ENCODE measurements at regions not wholly inside any gene's neighbourhood (a gene's known extent, or its start where the extent isn't known, plus 50 kb on each side); places are given as distances from the start of the nearest gene placed in this dataset.

DNA sequence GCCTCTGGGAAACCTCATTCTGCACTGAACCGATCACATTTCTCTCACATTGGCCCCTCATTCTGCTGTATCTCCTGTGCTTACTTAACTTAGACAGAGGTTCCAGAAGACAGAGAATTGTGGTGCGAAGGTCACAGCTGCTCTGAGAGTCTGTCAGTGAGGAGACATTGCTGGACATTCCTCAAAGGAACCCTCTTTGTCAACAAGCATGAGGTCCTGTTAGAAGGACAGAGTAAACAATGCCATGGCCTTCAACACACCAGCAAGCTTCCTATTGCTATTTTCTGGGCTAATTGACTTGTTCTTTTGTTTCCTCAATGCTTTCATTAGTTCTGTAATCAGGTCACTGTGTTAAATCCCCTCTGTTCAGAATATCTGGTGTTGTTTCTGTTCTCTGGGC, 109.3 kb upstream of the FZD8 start (continued):
- TF ChIP-seq, protein P1, sequence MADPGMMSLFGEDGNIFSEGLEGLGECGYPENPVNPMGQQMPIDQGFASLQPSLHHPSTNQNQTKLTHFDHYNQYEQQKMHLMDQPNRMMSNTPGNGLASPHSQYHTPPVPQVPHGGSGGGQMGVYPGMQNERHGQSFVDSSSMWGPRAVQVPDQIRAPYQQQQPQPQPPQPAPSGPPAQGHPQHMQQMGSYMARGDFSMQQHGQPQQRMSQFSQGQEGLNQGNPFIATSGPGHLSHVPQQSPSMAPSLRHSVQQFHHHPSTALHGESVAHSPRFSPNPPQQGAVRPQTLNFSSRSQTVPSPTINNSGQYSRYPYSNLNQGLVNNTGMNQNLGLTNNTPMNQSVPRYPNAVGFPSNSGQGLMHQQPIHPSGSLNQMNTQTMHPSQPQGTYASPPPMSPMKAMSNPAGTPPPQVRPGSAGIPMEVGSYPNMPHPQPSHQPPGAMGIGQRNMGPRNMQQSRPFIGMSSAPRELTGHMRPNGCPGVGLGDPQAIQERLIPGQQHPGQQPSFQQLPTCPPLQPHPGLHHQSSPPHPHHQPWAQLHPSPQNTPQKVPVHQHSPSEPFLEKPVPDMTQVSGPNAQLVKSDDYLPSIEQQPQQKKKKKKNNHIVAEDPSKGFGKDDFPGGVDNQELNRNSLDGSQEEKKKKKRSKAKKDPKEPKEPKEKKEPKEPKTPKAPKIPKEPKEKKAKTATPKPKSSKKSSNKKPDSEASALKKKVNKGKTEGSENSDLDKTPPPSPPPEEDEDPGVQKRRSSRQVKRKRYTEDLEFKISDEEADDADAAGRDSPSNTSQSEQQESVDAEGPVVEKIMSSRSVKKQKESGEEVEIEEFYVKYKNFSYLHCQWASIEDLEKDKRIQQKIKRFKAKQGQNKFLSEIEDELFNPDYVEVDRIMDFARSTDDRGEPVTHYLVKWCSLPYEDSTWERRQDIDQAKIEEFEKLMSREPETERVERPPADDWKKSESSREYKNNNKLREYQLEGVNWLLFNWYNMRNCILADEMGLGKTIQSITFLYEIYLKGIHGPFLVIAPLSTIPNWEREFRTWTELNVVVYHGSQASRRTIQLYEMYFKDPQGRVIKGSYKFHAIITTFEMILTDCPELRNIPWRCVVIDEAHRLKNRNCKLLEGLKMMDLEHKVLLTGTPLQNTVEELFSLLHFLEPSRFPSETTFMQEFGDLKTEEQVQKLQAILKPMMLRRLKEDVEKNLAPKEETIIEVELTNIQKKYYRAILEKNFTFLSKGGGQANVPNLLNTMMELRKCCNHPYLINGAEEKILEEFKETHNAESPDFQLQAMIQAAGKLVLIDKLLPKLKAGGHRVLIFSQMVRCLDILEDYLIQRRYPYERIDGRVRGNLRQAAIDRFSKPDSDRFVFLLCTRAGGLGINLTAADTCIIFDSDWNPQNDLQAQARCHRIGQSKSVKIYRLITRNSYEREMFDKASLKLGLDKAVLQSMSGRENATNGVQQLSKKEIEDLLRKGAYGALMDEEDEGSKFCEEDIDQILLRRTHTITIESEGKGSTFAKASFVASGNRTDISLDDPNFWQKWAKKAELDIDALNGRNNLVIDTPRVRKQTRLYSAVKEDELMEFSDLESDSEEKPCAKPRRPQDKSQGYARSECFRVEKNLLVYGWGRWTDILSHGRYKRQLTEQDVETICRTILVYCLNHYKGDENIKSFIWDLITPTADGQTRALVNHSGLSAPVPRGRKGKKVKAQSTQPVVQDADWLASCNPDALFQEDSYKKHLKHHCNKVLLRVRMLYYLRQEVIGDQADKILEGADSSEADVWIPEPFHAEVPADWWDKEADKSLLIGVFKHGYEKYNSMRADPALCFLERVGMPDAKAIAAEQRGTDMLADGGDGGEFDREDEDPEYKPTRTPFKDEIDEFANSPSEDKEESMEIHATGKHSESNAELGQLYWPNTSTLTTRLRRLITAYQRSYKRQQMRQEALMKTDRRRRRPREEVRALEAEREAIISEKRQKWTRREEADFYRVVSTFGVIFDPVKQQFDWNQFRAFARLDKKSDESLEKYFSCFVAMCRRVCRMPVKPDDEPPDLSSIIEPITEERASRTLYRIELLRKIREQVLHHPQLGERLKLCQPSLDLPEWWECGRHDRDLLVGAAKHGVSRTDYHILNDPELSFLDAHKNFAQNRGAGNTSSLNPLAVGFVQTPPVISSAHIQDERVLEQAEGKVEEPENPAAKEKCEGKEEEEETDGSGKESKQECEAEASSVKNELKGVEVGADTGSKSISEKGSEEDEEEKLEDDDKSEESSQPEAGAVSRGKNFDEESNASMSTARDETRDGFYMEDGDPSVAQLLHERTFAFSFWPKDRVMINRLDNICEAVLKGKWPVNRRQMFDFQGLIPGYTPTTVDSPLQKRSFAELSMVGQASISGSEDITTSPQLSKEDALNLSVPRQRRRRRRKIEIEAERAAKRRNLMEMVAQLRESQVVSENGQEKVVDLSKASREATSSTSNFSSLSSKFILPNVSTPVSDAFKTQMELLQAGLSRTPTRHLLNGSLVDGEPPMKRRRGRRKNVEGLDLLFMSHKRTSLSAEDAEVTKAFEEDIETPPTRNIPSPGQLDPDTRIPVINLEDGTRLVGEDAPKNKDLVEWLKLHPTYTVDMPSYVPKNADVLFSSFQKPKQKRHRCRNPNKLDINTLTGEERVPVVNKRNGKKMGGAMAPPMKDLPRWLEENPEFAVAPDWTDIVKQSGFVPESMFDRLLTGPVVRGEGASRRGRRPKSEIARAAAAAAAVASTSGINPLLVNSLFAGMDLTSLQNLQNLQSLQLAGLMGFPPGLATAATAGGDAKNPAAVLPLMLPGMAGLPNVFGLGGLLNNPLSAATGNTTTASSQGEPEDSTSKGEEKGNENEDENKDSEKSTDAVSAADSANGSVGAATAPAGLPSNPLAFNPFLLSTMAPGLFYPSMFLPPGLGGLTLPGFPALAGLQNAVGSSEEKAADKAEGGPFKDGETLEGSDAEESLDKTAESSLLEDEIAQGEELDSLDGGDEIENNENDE (IDR thresholded peaks at IDR 0.05; ENCODE audit: insufficient replicate concordance, low read length) = no peak
- TF ChIP-seq, protein P2, sequence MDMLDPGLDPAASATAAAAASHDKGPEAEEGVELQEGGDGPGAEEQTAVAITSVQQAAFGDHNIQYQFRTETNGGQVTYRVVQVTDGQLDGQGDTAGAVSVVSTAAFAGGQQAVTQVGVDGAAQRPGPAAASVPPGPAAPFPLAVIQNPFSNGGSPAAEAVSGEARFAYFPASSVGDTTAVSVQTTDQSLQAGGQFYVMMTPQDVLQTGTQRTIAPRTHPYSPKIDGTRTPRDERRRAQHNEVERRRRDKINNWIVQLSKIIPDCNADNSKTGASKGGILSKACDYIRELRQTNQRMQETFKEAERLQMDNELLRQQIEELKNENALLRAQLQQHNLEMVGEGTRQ (IDR thresholded peaks at IDR 0.05; ENCODE audit: low read length) = no peak
- TF ChIP-seq YY1 (IDR thresholded peaks at IDR 0.05; ENCODE audit: low read depth, low read length) = no peak
- no peak for TF ChIP-seq FOSL1 (IDR thresholded peaks at IDR 0.05; ENCODE audit: insufficient read depth, low read depth, low read length)
- TF ChIP-seq SIN3A (conservative IDR thresholded peaks at IDR 0.05 in 1 of 2, IDR thresholded peaks at IDR 0.05 in 1 of 2; ENCODE audit: low read depth in 1 of 2, low read length in 2 of 2) = no peak
- no peak for TF ChIP-seq KDM4A (IDR thresholded peaks at IDR 0.05; ENCODE audit: low read depth, low read length, severe bottlenecking)
- no peak for TF ChIP-seq TAF7 (optimal IDR thresholded peaks at IDR 0.05; ENCODE audit: borderline replicate concordance, low read depth, low read length)
- TF ChIP-seq, protein P3, sequence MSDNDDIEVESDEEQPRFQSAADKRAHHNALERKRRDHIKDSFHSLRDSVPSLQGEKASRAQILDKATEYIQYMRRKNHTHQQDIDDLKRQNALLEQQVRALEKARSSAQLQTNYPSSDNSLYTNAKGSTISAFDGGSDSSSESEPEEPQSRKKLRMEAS (IDR thresholded peaks at IDR 0.05) = no peak
- no peak for TF ChIP-seq CEBPB (IDR thresholded peaks at IDR 0.05; ENCODE audit: low read depth, low read length)
- no peak for TF ChIP-seq MAFK (IDR thresholded peaks at IDR 0.05; ENCODE audit: low read depth, low read length)
